Gastrocnemius medialis (tissue), 4 donors: ENCODE measurements at regions not wholly inside any gene's neighbourhood (a gene's known extent, or its start where the extent isn't known, plus 50 kb on each side); places are given as distances from the start of the nearest gene placed in this dataset.

ENCODE experiments used
- POLR2A ChIP-seq, 2 donors: fragments of 450-650 bp; IDR thresholded peaks; one replicate each; pipeline ENCODE4 v1.6.1; 2017; ENCODE audit warnings: antibody characterized with exemption in 2 of 2, mild to moderate bottlenecking in 2 of 2, moderate library complexity in 2 of 2
- TF ChIP-seq, protein P1 (sequence below), 5 experiments: fragments of 450-650 bp in 3 of 5; fragments of 200-600 bp in 2 of 5; sonication (generic) in 2 of 5; IDR thresholded peaks in 4 of 5; conservative IDR thresholded peaks in 1 of 5; 1 replicate in 4 of 5; 2 replicates in 1 of 5; pipeline ENCODE4 v1.5.1; 2016 to 2019; ENCODE audit warnings: antibody characterized with exemption in 5 of 5, mild to moderate bottlenecking in 3 of 5, moderate library complexity in 3 of 5

DNA sequence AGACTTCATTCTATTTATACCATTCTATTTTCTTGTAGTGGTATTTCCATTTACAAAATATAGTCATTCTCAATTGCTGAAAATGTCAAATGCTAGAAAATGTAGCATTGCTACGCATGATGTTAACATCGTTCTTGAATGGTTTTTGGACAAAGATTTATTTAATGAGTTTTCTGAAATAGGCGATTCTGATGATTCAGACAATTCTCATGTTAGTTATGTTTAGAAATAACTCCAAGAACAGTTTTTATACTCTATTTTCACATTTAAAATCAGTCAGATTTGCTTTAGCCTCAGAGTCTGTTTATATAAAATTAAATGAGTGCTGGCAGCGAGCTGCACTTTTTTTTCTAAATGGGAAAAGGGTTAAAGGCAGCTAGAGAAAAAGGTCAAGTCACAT, 414.8 kb upstream of the MGAT4C start:
- TF ChIP-seq, protein P1, sequence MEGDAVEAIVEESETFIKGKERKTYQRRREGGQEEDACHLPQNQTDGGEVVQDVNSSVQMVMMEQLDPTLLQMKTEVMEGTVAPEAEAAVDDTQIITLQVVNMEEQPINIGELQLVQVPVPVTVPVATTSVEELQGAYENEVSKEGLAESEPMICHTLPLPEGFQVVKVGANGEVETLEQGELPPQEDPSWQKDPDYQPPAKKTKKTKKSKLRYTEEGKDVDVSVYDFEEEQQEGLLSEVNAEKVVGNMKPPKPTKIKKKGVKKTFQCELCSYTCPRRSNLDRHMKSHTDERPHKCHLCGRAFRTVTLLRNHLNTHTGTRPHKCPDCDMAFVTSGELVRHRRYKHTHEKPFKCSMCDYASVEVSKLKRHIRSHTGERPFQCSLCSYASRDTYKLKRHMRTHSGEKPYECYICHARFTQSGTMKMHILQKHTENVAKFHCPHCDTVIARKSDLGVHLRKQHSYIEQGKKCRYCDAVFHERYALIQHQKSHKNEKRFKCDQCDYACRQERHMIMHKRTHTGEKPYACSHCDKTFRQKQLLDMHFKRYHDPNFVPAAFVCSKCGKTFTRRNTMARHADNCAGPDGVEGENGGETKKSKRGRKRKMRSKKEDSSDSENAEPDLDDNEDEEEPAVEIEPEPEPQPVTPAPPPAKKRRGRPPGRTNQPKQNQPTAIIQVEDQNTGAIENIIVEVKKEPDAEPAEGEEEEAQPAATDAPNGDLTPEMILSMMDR (IDR thresholded peaks at IDR 0.05 in 4 of 5, conservative IDR thresholded peaks at IDR 0.05 in 1 of 5): no peak
- TF ChIP-seq POLR2A (IDR thresholded peaks at IDR 0.05): no peak
